Breast epithelium (tissue), 4 donors: ENCODE measurements at regions not wholly inside any gene's neighbourhood (a gene's known extent, or its start where the extent isn't known, plus 50 kb on each side); places are given as distances from the start of the nearest gene placed in this dataset.

Experiments
- DNase-seq, 2 donors: peaks; one replicate each; pipeline ENCODE4 v3.0.0-alpha.2; 2019; ENCODE audit warnings: low spot score in 2 of 2
- H3K27ac ChIP-seq, 2 donors: fragments of 200-600 bp; sonication (generic) in 1 of 2; one replicate each; pipeline ENCODE4 v1.5.1; 2016 to 2019; ENCODE audit warnings: mild to moderate bottlenecking in 1 of 2
- H3K27me3 ChIP-seq, 2 donors: fragments of 200-600 bp; sonication (generic) in 1 of 2; one replicate each; pipeline versions ENCODE4 v1.5.1 to v1.6.0; 2017 to 2019; ENCODE audit warnings: control low read depth in 1 of 2, mild to moderate bottlenecking in 1 of 2
- H3K36me3 ChIP-seq: fragments of 200-600 bp; one replicate; pipeline ENCODE4 v1.5.1; 2019
- H3K4me1 ChIP-seq, 2 donors: fragments of 200-600 bp; sonication (generic); one replicate each; pipeline ENCODE4 v1.5.1; 2016 to 2019; ENCODE audit warnings: control low read depth in 1 of 2
- H3K4me3 ChIP-seq, 3 donors: fragments of 200-600 bp; sonication (generic); 1 replicate in 2 of 3; 2 replicates in 1 of 3; pipeline ENCODE4 v1.5.1; 2016 to 2019; ENCODE audit warnings: mild to moderate bottlenecking in 3 of 3, moderate library complexity in 2 of 3
- H3K9me3 ChIP-seq, 2 donors: fragments of 200-600 bp; sonication (generic) in 1 of 2; one replicate each; pipeline ENCODE4 v1.5.1; 2016 to 2019; ENCODE audit warnings: control low read depth in 1 of 2
- POLR2A ChIP-seq: fragments of 450-650 bp; IDR thresholded peaks from one replicate; pipeline ENCODE4 v1.6.1; 2016; ENCODE audit warnings: antibody characterized with exemption, mild to moderate bottlenecking, moderate library complexity
- POLR2AphosphoS5 ChIP-seq, 3 donors: sonication (generic); formaldehyde crosslinking; IDR thresholded peaks; one replicate each; pipeline ENCODE4 v1.6.1; 2017; ENCODE audit warnings: antibody characterized with exemption in 3 of 3
- intact Hi-C: fragments of 100-400 bp; cut with DNase I; formaldehyde crosslinking; loops from one replicate; pipeline ENCODE4 v1.15.1; 2023; ENCODE audit warnings: low total_unique reads
- TF ChIP-seq, protein P1 (sequence below), 3 donors: fragments of 450-650 bp; IDR thresholded peaks; one replicate each; pipeline ENCODE4 v1.5.1; 2016 to 2017; ENCODE audit warnings: antibody characterized with exemption in 3 of 3, mild to moderate bottlenecking in 3 of 3, moderate library complexity in 3 of 3

DNA sequence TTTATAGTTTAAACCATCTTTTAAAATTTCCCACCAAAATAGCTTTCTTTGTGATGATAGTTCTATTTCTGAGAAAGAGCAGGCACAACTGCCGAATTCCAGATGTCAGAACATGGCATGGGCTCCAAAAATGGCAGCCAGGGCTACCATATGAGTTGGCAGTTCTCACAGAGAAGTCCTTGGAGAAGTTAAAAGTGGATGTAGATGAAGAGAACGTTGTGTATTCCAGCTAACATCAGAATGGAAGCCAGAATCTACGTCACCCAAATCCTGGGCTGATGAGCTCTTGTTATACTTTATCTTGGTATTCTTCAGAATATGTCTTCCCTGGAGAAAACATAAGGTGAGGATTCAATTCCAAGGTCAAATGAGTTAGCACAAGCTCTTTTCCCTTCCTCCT lies 66.9 kb upstream of the BASP1 start:
- Histone ChIP-seq H3K4me3 (no peak overlapping the region), H3K27ac (no peak overlapping the region)
- TF ChIP-seq, protein P1, sequence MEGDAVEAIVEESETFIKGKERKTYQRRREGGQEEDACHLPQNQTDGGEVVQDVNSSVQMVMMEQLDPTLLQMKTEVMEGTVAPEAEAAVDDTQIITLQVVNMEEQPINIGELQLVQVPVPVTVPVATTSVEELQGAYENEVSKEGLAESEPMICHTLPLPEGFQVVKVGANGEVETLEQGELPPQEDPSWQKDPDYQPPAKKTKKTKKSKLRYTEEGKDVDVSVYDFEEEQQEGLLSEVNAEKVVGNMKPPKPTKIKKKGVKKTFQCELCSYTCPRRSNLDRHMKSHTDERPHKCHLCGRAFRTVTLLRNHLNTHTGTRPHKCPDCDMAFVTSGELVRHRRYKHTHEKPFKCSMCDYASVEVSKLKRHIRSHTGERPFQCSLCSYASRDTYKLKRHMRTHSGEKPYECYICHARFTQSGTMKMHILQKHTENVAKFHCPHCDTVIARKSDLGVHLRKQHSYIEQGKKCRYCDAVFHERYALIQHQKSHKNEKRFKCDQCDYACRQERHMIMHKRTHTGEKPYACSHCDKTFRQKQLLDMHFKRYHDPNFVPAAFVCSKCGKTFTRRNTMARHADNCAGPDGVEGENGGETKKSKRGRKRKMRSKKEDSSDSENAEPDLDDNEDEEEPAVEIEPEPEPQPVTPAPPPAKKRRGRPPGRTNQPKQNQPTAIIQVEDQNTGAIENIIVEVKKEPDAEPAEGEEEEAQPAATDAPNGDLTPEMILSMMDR (IDR thresholded peaks at IDR 0.05): no peak

GRCh38 chr5:17151686-17152085 lies 65.7 kb upstream of the BASP1 start:
- H3K9me3 ChIP-seq: no peaks in the 10 kb centered on the region
- no peak overlapping the region for H3K4me3 ChIP-seq
- no peaks in the 10 kb centered on the region for H3K4me1 ChIP-seq
- H3K27ac ChIP-seq: no peak overlapping the region
- intact Hi-C loops: loop anchor here (5.0 kb wide), 1 partner anchor 619 kb away; no protein-coding TSS in a partner anchor
- no peak for TF ChIP-seq POLR2AphosphoS5 (IDR thresholded peaks at IDR 0.05)
- TF ChIP-seq, protein P1 (IDR thresholded peaks at IDR 0.05): no peak
- TF ChIP-seq POLR2A: no peak
- no peaks in the 10 kb centered on the region for H3K27me3 ChIP-seq
- no peak for DNase-seq
- H3K36me3 ChIP-seq: no peaks in the 10 kb centered on the region

More for the DNA sequence above, 66.9 kb upstream of the BASP1 start:
- no peak for DNase-seq
- H3K36me3 ChIP-seq: no peaks in the 10 kb centered on the region
- intact Hi-C loops: loop anchor here (5.0 kb wide), 1 partner anchor 618 kb away; no protein-coding TSS in a partner anchor
- no peaks in the 10 kb centered on the region for H3K9me3 ChIP-seq
- no peaks in the 10 kb centered on the region for H3K4me1 ChIP-seq
- H3K27me3 ChIP-seq: no peaks in the 10 kb centered on the region

DNA sequence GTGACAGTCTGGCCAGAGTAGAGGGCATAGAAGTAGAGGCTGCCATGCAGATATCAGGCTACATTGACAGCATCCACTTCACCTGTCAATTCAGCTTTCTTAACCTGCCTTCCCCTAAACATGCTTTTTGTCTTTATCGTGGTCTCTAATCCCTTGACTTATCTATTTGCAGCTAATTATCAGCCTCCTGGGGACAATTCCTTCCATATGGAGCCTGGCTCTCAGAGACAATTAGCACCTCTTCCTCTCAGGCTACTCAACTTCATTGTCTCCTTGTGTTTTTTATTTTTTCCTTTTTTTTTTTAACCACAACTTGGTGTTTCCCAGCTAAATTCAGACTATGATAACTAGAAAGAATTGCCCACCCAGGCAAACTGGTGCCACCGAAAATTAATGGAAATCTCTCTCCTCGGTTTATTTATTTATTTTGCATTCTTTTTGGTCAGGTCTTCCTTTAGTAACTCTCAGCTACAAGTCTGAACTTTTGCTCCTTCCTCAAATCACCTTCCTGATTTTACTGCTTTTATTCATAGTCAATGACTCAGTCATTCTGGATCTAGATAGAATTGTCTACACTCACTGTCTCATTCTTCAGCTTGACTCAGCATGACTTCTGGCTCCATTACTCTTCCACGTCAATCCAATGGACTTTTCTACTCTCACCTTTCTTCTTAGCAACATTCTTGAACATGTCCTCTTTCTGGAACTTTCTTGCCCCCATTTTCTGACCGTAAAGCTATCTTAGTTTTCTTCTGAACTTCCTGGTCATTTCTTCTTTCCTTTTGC lies 63.0 kb upstream of the BASP1 start:
- Histone ChIP-seq H3K36me3 (no peaks in the 10 kb centered on the region), H3K27me3 (no peaks in the 10 kb centered on the region), H3K4me1 (no peaks in the 10 kb centered on the region), H3K9me3 (no peaks in the 10 kb centered on the region), H3K27ac (no peak overlapping the region), H3K4me3 (no peak overlapping the region)
- intact Hi-C loops: loop anchor here (5.0 kb wide), 1 partner anchor 622 kb away; no protein-coding TSS in a partner anchor
- TF ChIP-seq POLR2A (no peak), POLR2AphosphoS5 (IDR thresholded peaks at IDR 0.05) (no peak)
- TF ChIP-seq, protein P1 (IDR thresholded peaks at IDR 0.05): no peak
- no peak for DNase-seq

DNA sequence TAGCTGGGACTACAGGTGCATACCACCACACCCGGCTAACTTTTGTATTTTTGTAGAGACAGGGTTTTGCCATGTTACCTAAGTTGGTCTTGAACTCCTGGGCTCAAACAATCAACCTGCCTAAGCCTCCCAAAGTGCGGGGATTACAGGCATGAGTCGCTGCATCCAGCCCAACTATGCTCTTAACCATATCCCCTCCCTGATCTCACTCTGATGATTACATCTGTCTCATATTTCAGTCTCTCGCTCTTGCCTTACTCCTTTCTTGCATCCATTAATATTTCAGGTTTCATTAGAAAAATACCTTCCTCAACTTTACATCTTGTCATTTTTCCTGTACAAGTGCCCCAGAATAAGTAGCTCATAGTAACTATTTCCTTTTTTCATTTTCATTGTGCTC lies 61.0 kb upstream of the BASP1 start:
- Histone ChIP-seq H3K36me3 (no peaks in the 10 kb centered on the region), H3K27me3 (no peaks in the 10 kb centered on the region), H3K4me1 (no peaks in the 10 kb centered on the region), H3K4me3 (no peak overlapping the region), H3K27ac (no peak overlapping the region), H3K9me3 (no peaks in the 10 kb centered on the region)
- no peak for DNase-seq
- TF ChIP-seq POLR2A: no peak
- TF ChIP-seq, protein P1 (IDR thresholded peaks at IDR 0.05): no peak
- TF ChIP-seq POLR2AphosphoS5 (IDR thresholded peaks at IDR 0.05): no peak
- intact Hi-C loops: loop anchor here (5.0 kb wide), 1 partner anchor 779 kb away; no protein-coding TSS in a partner anchor

DNA sequence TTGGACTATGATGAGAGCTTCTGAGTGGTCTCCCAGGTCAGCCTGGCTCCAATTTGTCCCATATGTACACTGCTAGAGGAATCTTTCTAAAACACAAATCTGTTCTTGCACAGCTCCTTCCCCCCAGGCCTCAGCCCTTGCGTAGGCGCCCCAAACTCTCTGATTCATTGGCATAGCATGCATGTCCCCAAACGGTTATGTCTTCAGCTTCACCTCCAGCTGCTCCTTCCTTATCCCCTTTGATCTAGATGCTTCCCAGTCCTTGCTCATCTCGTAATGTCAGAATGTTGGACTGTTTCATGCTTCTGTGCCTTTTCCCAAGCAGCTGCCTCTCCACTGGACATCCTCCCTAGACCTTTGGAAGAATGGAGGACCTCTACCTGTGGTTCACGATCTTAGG lies 60.1 kb upstream of the BASP1 start:
- intact Hi-C loops: loop anchor here (5.0 kb wide), 1 partner anchor 780 kb away; no protein-coding TSS in a partner anchor
- Histone ChIP-seq H3K4me1 (no peaks in the 10 kb centered on the region), H3K36me3 (no peaks in the 10 kb centered on the region), H3K27me3 (no peaks in the 10 kb centered on the region), H3K4me3 (no peak overlapping the region), H3K9me3 (no peaks in the 10 kb centered on the region), H3K27ac (no peak overlapping the region)
- TF ChIP-seq, protein P1 (IDR thresholded peaks at IDR 0.05): no peak
- TF ChIP-seq POLR2AphosphoS5 (IDR thresholded peaks at IDR 0.05) (no peak), POLR2A (no peak)
- DNase-seq: no peak
